ENCODE measurements at regions not wholly inside any gene's neighbourhood (a gene's known extent, or its start where the extent isn't known, plus 50 kb on each side); places are given as distances from the start of the nearest gene placed in this dataset.

GRCh38 chr13:60329221-60329923 lies 67.6 kb upstream of the TDRD3 start:
- no peak for TF ChIP-seq CTCF (IDR thresholded peaks at IDR 0.05)
- TF ChIP-seq POLR2A (IDR thresholded peaks at IDR 0.05): no peak
